ENCODE measurements at regions not wholly inside any gene's neighbourhood (a gene's known extent, or its start where the extent isn't known, plus 50 kb on each side); places are given as distances from the start of the nearest gene placed in this dataset.
"Not testable (repeated sequence)": the region's sequence is repeated elsewhere in the genome, so short reads cannot be mapped to it uniquely, and the experiment has no call there.

- DNase-seq = not testable (repeated sequence)
These were observed 1011.2 kb downstream of the TMEM121 start for GRCh38 chr14:106537597-106537996.

- no peak for DNase-seq
These were observed 1011.8 kb downstream of the TMEM121 start for GRCh38 chr14:106538201-106538600.

GRCh38 chr14:106547735-106548434 is 1021.5 kb downstream of the TMEM121 start:
- DNase-seq = no peak

GRCh38 chr14:106549064-106549463 is 1022.7 kb downstream of the TMEM121 start:
- no peak for DNase-seq

GRCh38 chr14:106551265-106551664 is 1024.9 kb downstream of the TMEM121 start:
- DNase-seq = no peak

- DNase-seq = not testable (repeated sequence)
These were observed 1029.8 kb downstream of the TMEM121 start for GRCh38 chr14:106556211-106556610.

GRCh38 chr14:106556665-106557289 is 1030.4 kb downstream of the TMEM121 start:
- no peak for DNase-seq

GRCh38 chr14:106562451-106562850 is 1036.1 kb downstream of the TMEM121 start:
- DNase-seq = no peak

- DNase-seq = no peak
These were observed 1037.8 kb downstream of the TMEM121 start for GRCh38 chr14:106564058-106564643.

GRCh38 chr14:106578481-106578880 is 1052.1 kb downstream of the TMEM121 start:
- no peak for DNase-seq

GRCh38 chr14:106579084-106579483 is 1052.7 kb downstream of the TMEM121 start:
- DNase-seq = no peak

- no peak for DNase-seq
These were observed 1059.3 kb downstream of the TMEM121 start for GRCh38 chr14:106585692-106586091.

GRCh38 chr14:106586098-106586704 is 1059.8 kb downstream of the TMEM121 start:
- no peak for DNase-seq

- DNase-seq = not testable (repeated sequence)
These were observed 1065.2 kb downstream of the TMEM121 start for GRCh38 chr14:106591539-106591938.

- DNase-seq = not testable (repeated sequence)
These were observed 1065.9 kb downstream of the TMEM121 start for GRCh38 chr14:106592115-106592852.

GRCh38 chr14:106599209-106599608 is 1072.8 kb downstream of the TMEM121 start:
- no peak for DNase-seq

- DNase-seq = no peak
These were observed 1079.4 kb downstream of the TMEM121 start for GRCh38 chr14:106605548-106606448.

- DNase-seq = no peak
These were observed 1080.6 kb downstream of the TMEM121 start for GRCh38 chr14:106606936-106607335.

GRCh38 chr14:106610691-106611090 is 1084.3 kb downstream of the TMEM121 start:
- DNase-seq = no peak

- DNase-seq = no peak
These were observed 1086.9 kb downstream of the TMEM121 start for GRCh38 chr14:106613256-106613655.

- DNase-seq = not testable (repeated sequence)
These were observed 1092.1 kb downstream of the TMEM121 start for GRCh38 chr14:106618471-106618951.

Measured in left kidney (tissue), 1 donor.